ENCODE measurements at regions not wholly inside any gene's neighbourhood (a gene's known extent, or its start where the extent isn't known, plus 50 kb on each side); places are given as distances from the start of the nearest gene placed in this dataset.

- TF ChIP-seq, protein P1, sequence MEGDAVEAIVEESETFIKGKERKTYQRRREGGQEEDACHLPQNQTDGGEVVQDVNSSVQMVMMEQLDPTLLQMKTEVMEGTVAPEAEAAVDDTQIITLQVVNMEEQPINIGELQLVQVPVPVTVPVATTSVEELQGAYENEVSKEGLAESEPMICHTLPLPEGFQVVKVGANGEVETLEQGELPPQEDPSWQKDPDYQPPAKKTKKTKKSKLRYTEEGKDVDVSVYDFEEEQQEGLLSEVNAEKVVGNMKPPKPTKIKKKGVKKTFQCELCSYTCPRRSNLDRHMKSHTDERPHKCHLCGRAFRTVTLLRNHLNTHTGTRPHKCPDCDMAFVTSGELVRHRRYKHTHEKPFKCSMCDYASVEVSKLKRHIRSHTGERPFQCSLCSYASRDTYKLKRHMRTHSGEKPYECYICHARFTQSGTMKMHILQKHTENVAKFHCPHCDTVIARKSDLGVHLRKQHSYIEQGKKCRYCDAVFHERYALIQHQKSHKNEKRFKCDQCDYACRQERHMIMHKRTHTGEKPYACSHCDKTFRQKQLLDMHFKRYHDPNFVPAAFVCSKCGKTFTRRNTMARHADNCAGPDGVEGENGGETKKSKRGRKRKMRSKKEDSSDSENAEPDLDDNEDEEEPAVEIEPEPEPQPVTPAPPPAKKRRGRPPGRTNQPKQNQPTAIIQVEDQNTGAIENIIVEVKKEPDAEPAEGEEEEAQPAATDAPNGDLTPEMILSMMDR (IDR thresholded peaks at IDR 0.05): no peak
- no peak for TF ChIP-seq POLR2AphosphoS5 (IDR thresholded peaks at IDR 0.05)
- TF ChIP-seq EP300 (IDR thresholded peaks at IDR 0.05): no peak
- no peak for TF ChIP-seq POLR2A (IDR thresholded peaks at IDR 0.05)
- H3K9me3 ChIP-seq: no peaks in the 10 kb centered on the region
- WGBS: 94% methylated on average over 8 of the region's 8 CpGs
- H3K4me1 ChIP-seq: no peaks in the 10 kb centered on the region
- no peaks in the 10 kb centered on the region for H3K27me3 ChIP-seq
- no peak for DNase-seq (ENCODE audit: low spot score in 2 of 2)
- no peaks in the 10 kb centered on the region for H3K36me3 ChIP-seq
- H3K4me3 ChIP-seq: no peak overlapping the region
- H3K27ac ChIP-seq: no peak overlapping the region
Observed at GRCh38 chr6:8361259-8361658, 74.1 kb downstream of the SLC35B3 start.

DNA sequence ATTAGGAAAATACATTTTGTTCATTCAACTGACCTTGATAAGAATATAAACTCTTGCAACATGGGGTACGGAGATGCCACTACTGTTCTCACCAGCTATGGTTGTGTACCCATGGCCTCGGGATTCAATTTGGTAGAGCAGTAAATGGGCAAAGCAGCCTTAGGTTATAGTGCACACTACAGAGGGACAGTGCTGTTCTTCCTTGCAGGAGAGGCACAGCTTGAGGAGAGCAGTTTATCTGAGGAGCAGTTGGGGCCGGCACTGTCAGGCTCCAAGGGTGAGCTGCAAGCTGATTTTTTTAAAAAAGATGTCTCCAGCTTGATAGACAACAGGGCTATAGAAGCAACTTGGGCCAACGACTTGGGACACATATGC is 82.4 kb downstream of the SLC35B3 start:
- no peak for TF ChIP-seq POLR2AphosphoS5 (IDR thresholded peaks at IDR 0.05)
- no peak for TF ChIP-seq POLR2A (IDR thresholded peaks at IDR 0.05)
- TF ChIP-seq, protein P1 (IDR thresholded peaks at IDR 0.05): no peak
- TF ChIP-seq EP300 (IDR thresholded peaks at IDR 0.05): no peak
- Histone ChIP-seq H3K4me1 (no peaks in the 10 kb centered on the region), H3K27ac (no peak overlapping the region), H3K9me3 (no peaks in the 10 kb centered on the region), H3K4me3 (no peak overlapping the region), H3K36me3 (no peaks in the 10 kb centered on the region), H3K27me3 (no peaks in the 10 kb centered on the region)
- DNase-seq (ENCODE audit: low spot score in 2 of 2): no peak
- WGBS: 90% methylated on average over 4 of the region's 4 CpGs

DNA sequence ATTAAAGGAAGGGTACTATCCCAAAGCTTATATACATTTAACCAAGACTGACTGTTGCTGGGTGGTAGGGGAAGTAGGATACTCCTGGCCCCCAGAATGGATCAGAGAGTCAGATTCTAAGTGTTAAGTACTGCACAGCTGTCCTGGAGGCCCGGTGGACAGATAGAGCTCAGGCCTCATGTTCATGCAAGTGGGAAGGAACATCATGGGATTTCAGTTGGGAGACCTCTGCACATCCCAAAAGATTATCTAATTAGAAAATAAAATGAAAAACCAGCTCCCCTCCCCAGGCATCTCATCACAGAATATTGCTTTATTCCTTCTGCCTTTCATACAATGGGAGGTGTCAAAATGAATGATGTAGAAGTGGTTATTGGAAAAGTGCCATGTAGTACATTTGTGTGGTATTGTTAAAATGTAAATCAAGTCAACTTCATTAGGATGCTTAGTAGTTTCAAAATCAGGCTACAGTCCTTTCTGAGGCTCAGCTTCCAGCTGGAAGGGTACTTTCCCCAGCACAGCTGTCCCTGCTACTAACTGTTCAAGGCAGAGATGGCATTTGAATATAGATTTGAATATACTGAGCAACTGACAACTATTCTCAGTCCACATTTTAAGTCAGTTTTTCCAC is 82.9 kb downstream of the SLC35B3 start:
- no peak for TF ChIP-seq EP300 (IDR thresholded peaks at IDR 0.05)
- TF ChIP-seq, protein P1 (IDR thresholded peaks at IDR 0.05): no peak
- no peak for DNase-seq (ENCODE audit: low spot score in 2 of 2)
- WGBS: 100% methylated on average over 1 of the region's 1 CpG
- no peak overlapping the region for H3K27ac ChIP-seq
- H3K27me3 ChIP-seq: no peaks in the 10 kb centered on the region
- H3K4me1 ChIP-seq: no peaks in the 10 kb centered on the region
- H3K4me3 ChIP-seq: no peak overlapping the region
- no peaks in the 10 kb centered on the region for H3K9me3 ChIP-seq
- H3K36me3 ChIP-seq: no peaks in the 10 kb centered on the region

GRCh38 chr6:8343600-8343999 is 91.7 kb downstream of the SLC35B3 start:
- no peak for TF ChIP-seq POLR2A (IDR thresholded peaks at IDR 0.05)
- no peaks in the 10 kb centered on the region for H3K9me3 ChIP-seq
- no peak overlapping the region for H3K27ac ChIP-seq
- no peak overlapping the region for H3K4me3 ChIP-seq
- no peaks in the 10 kb centered on the region for H3K4me1 ChIP-seq
- 68% methylated on average over 3 of the region's 3 CpGs for WGBS
- H3K36me3 ChIP-seq: no peaks in the 10 kb centered on the region
- no peak for DNase-seq (ENCODE audit: low spot score in 2 of 2)
- H3K27me3 ChIP-seq: no peaks in the 10 kb centered on the region

- WGBS: 47% methylated on average over 10 of the region's 10 CpGs
- H3K9me3 ChIP-seq: no peaks in the 10 kb centered on the region
- no peaks in the 10 kb centered on the region for H3K27me3 ChIP-seq
- DNase-seq (ENCODE audit: low spot score in 2 of 2): no peak
- no peaks in the 10 kb centered on the region for H3K36me3 ChIP-seq
- no peaks in the 10 kb centered on the region for H3K4me1 ChIP-seq
- no peak overlapping the region for H3K4me3 ChIP-seq
- no peak overlapping the region for H3K27ac ChIP-seq
- TF ChIP-seq EP300 (IDR thresholded peaks at IDR 0.05) (no peak), POLR2AphosphoS5 (IDR thresholded peaks at IDR 0.05) (no peak), POLR2A (IDR thresholded peaks at IDR 0.05) (no peak)
- TF ChIP-seq, protein P1 (IDR thresholded peaks at IDR 0.05): no peak
Observed at GRCh38 chr6:8342241-8342819, 93.0 kb downstream of the SLC35B3 start.

GRCh38 chr6:8337147-8337546 is 98.2 kb downstream of the SLC35B3 start:
- TF ChIP-seq POLR2AphosphoS5 (IDR thresholded peaks at IDR 0.05) (no peak), POLR2A (IDR thresholded peaks at IDR 0.05) (no peak), EP300 (IDR thresholded peaks at IDR 0.05) (no peak)
- TF ChIP-seq, protein P1 (IDR thresholded peaks at IDR 0.05): no peak
- H3K27me3 ChIP-seq: no peaks in the 10 kb centered on the region
- no peak overlapping the region for H3K4me3 ChIP-seq
- no peaks in the 10 kb centered on the region for H3K9me3 ChIP-seq
- no peaks in the 10 kb centered on the region for H3K36me3 ChIP-seq
- WGBS: 40% methylated on average over 4 of the region's 4 CpGs
- H3K4me1 ChIP-seq: no peaks in the 10 kb centered on the region
- no peak overlapping the region for H3K27ac ChIP-seq
- no peak for DNase-seq (ENCODE audit: low spot score in 2 of 2)
